ENCODE measurements at regions not wholly inside any gene's neighbourhood (a gene's known extent, or its start where the extent isn't known, plus 50 kb on each side); places are given as distances from the start of the nearest gene placed in this dataset.

DNA sequence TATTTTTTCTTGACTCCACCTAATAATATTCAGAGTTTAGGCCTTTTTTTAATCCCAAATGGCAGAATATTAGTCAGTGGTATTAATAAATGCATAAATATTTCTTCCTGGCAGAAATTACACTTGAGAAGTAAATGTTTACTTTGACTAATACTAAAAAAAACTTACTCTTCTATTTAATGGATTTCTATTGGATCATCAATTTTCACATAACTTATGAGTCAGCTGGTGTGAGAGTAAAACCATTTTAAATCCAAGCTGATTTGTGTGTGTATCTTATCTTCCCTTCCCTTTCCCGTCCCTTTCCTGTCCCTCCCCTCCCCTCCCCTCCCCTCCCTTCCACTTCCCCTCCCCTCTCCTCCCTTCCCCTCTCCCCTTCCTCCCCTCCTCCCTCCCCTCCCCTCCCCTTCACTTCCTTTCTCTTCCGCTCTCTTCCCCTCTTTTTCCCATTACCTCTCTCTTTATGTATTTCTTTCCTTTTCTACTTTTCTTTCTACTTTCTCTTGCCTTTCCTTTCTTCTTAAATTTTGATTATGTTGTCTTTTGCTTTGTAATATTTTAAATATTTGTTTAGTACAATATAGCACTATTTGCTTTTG, 630.1 kb upstream of the EPHA5 start:
- no peaks in the 10 kb centered on the region for H3K36me3 Mint-ChIP-seq
- DNase-seq (ENCODE audit: extremely low spot score, unreplicated experiment) = no peak
- no peak overlapping the region for H3K27ac Mint-ChIP-seq
- no peaks in the 10 kb centered on the region for H3K9me3 Mint-ChIP-seq
- no peaks in the 10 kb centered on the region for H3K27me3 Mint-ChIP-seq
- TF ChIP-seq, protein P1, sequence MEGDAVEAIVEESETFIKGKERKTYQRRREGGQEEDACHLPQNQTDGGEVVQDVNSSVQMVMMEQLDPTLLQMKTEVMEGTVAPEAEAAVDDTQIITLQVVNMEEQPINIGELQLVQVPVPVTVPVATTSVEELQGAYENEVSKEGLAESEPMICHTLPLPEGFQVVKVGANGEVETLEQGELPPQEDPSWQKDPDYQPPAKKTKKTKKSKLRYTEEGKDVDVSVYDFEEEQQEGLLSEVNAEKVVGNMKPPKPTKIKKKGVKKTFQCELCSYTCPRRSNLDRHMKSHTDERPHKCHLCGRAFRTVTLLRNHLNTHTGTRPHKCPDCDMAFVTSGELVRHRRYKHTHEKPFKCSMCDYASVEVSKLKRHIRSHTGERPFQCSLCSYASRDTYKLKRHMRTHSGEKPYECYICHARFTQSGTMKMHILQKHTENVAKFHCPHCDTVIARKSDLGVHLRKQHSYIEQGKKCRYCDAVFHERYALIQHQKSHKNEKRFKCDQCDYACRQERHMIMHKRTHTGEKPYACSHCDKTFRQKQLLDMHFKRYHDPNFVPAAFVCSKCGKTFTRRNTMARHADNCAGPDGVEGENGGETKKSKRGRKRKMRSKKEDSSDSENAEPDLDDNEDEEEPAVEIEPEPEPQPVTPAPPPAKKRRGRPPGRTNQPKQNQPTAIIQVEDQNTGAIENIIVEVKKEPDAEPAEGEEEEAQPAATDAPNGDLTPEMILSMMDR (conservative IDR thresholded peaks at IDR 0.05) = no peak
- H3K4me1 Mint-ChIP-seq (ENCODE audit: unreplicated experiment) = no peaks in the 10 kb centered on the region
- no peak overlapping the region for H3K4me3 Mint-ChIP-seq

DNA sequence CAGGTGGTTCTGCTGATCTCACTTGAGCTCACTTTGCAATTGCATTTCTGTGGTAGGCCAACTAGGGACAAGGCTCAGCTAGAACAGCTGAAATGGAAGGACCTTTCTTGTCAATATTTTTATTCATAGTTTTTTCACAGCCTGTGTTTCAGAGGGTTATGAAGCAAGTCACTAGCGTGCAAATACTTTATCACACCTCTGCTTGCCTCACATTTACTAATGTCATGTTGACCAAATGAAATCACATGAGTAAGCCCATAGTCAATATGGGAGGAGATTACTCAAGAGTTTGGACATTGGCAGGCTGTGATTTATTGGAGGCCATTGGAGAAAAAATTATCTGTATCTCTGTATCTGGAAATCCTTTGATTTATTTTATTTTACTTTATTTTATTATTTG, 628.3 kb upstream of the EPHA5 start:
- H3K4me3 Mint-ChIP-seq = no peak overlapping the region
- H3K36me3 Mint-ChIP-seq = no peaks in the 10 kb centered on the region
- H3K9me3 Mint-ChIP-seq = no peaks in the 10 kb centered on the region
- TF ChIP-seq, protein P1 (conservative IDR thresholded peaks at IDR 0.05) = no peak
- H3K27me3 Mint-ChIP-seq = no peaks in the 10 kb centered on the region
- no peak overlapping the region for H3K27ac Mint-ChIP-seq
- no peaks in the 10 kb centered on the region for H3K4me1 Mint-ChIP-seq (ENCODE audit: unreplicated experiment)
- no peak for DNase-seq (ENCODE audit: extremely low spot score, unreplicated experiment)

DNA sequence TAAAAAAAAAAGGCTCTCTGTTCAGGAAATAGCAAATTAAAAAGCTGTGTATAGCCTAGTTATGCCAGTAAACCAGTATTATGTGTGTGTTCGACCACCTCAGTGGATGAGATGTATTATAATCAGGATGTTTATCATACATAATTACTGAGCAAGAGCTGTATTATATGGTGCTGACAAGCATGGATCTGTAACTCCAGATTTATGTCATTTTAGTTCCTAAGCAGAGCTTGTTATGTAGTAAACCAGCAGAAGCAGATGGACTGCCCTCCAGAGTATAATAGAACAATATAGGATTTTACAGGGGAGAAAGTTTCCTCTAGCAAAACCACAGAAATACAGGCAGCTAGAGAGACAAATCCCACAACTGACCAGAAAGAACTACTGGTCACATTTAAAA, 627.4 kb upstream of the EPHA5 start:
- TF ChIP-seq, protein P1 (conservative IDR thresholded peaks at IDR 0.05) = no peak
- no peaks in the 10 kb centered on the region for H3K9me3 Mint-ChIP-seq
- no peaks in the 10 kb centered on the region for H3K36me3 Mint-ChIP-seq
- H3K4me1 Mint-ChIP-seq (ENCODE audit: unreplicated experiment) = no peaks in the 10 kb centered on the region
- no peak overlapping the region for H3K4me3 Mint-ChIP-seq
- H3K27ac Mint-ChIP-seq = no peak overlapping the region
- no peaks in the 10 kb centered on the region for H3K27me3 Mint-ChIP-seq
- DNase-seq (ENCODE audit: extremely low spot score, unreplicated experiment) = no peak

DNA sequence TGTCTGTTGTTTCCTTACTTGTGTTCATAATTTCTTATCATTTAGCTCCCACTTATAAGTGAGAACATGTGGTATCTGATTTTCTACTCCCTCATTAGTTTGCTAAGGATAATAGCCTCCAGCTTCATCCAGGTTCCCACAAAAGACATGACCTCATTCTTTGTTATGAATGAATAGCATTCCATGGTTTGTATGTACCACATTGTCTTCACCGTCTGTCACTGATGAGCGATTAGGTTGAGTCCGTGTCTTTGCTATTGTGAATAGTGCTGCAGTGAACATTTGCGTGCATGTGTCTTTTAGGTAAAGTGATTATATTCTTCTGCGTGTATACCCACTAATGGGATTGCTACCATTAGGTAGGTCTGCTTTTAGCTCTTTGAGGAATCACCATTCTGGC, 624.3 kb upstream of the EPHA5 start:
- H3K4me3 Mint-ChIP-seq = no peak overlapping the region
- H3K27me3 Mint-ChIP-seq = no peaks in the 10 kb centered on the region
- DNase-seq (ENCODE audit: extremely low spot score, unreplicated experiment) = no peak
- no peak overlapping the region for H3K27ac Mint-ChIP-seq
- H3K36me3 Mint-ChIP-seq = no peaks in the 10 kb centered on the region
- H3K4me1 Mint-ChIP-seq (ENCODE audit: unreplicated experiment) = no peaks in the 10 kb centered on the region
- no peaks in the 10 kb centered on the region for H3K9me3 Mint-ChIP-seq
- TF ChIP-seq, protein P1 (conservative IDR thresholded peaks at IDR 0.05) = no peak

GRCh38 chr4:66284991-66285451, 614.7 kb upstream of the EPHA5 start:
- Mint-ChIP-seq H3K4me3 (no peak overlapping the region), H3K9me3 (no peaks in the 10 kb centered on the region), H3K27me3 (no peaks in the 10 kb centered on the region), H3K27ac (no peak overlapping the region), H3K36me3 (no peaks in the 10 kb centered on the region), H3K4me1 (ENCODE audit: unreplicated experiment) (no peaks in the 10 kb centered on the region)
- no peak for DNase-seq (ENCODE audit: extremely low spot score, unreplicated experiment)
- TF ChIP-seq, protein P1 (conservative IDR thresholded peaks at IDR 0.05) = no peak

- no peak overlapping the region for H3K27ac Mint-ChIP-seq
- no peak overlapping the region for H3K4me3 Mint-ChIP-seq
- TF ChIP-seq, protein P1 (conservative IDR thresholded peaks at IDR 0.05) = no peak
Observed at GRCh38 chr4:66279084-66279483, 608.8 kb upstream of the EPHA5 start.

More at GRCh38 chr4:66279084-66279483, 608.8 kb upstream of the EPHA5 start:
- DNase-seq (ENCODE audit: extremely low spot score, unreplicated experiment) = no peak
- Mint-ChIP-seq H3K9me3 (no peaks in the 10 kb centered on the region), H3K27me3 (no peaks in the 10 kb centered on the region), H3K36me3 (no peaks in the 10 kb centered on the region), H3K4me1 (ENCODE audit: unreplicated experiment) (no peaks in the 10 kb centered on the region)
